Activated B cell treated with CpG ODN at 0.5 μM for 24 hours (primary cell): ENCODE measurements at regions not wholly inside any gene's neighbourhood (a gene's known extent, or its start where the extent isn't known, plus 50 kb on each side); places are given as distances from the start of the nearest gene placed in this dataset.

ENCODE experiments used
- ATAC-seq: fragments of 200-7000 bp; cut with Tn5 transposase; one replicate; pipeline ENCODE4 v1.10.0; 2021; ENCODE audit warnings: low read depth, mild to moderate bottlenecking, moderate library complexity
- CTCF ChIA-PET: fragments of 350-600 bp; sonication (Branson Sonifier 250); formaldehyde crosslinking; loops from one replicate; lab custom pipeline; 2021; ENCODE audit warnings: antibody characterized with exemption; lab: Charles Lee
- POLR2A ChIA-PET: fragments of 350-600 bp; sonication (Branson Sonifier 250); formaldehyde crosslinking; loops from one replicate; lab custom pipeline; 2021; ENCODE audit warnings: antibody characterized with exemption; lab: Charles Lee
- DNase-seq: peaks from one replicate; pipeline ENCODE4 v3.0.0; 2022
- H3K27ac Mint-ChIP-seq: one replicate; pipeline ENCODE4 v1.8.0; 2020; ENCODE audit warnings: mixed read lengths
- H3K27me3 Mint-ChIP-seq: one replicate; pipeline ENCODE4 v1.8.0; 2021; ENCODE audit warnings: mixed read lengths
- H3K36me3 Mint-ChIP-seq: one replicate; pipeline ENCODE4 v1.8.0; 2021; ENCODE audit warnings: low read depth, mixed read lengths
- H3K4me1 Mint-ChIP-seq: one replicate; pipeline ENCODE4 v1.8.0; 2021; ENCODE audit warnings: mixed read lengths
- H3K4me3 Mint-ChIP-seq: one replicate; pipeline ENCODE4 v1.8.0; 2020; ENCODE audit warnings: mild to moderate bottlenecking, mixed read lengths
- H3K9me3 Mint-ChIP-seq: one replicate; pipeline ENCODE4 v1.8.0; 2020; ENCODE audit warnings: mixed read lengths
- intact Hi-C: fragments of 100-400 bp; cut with micrococcal nuclease; formaldehyde crosslinking; loops from one replicate; pipeline ENCODE4 v1.15.1; 2024
- TF ChIP-seq, protein P1 (sequence below): fragments of 200-600 bp; IDR thresholded peaks from one replicate; pipeline ENCODE4 v1.8.0; 2022; ENCODE audit warnings: antibody characterized with exemption, mild to moderate bottlenecking

GRCh38 chr6:74579047-74579446 lies 626.8 kb downstream of the COL12A1 start:
- no peaks in the 10 kb centered on the region for H3K27me3 Mint-ChIP-seq
- H3K4me1 Mint-ChIP-seq, result no peaks in the 10 kb centered on the region
- H3K4me3 Mint-ChIP-seq, result no peak overlapping the region
- H3K36me3 Mint-ChIP-seq, result no peaks in the 10 kb centered on the region
- ChIA-PET CTCF (no interaction called here), POLR2A (no interaction called here)
- intact Hi-C loops, result loop anchor here (10.0 kb wide), 1 partner anchor 724 kb away; no protein-coding TSS in a partner anchor
- DNase-seq (no peak), ATAC-seq (no peak)
- TF ChIP-seq, protein P1, sequence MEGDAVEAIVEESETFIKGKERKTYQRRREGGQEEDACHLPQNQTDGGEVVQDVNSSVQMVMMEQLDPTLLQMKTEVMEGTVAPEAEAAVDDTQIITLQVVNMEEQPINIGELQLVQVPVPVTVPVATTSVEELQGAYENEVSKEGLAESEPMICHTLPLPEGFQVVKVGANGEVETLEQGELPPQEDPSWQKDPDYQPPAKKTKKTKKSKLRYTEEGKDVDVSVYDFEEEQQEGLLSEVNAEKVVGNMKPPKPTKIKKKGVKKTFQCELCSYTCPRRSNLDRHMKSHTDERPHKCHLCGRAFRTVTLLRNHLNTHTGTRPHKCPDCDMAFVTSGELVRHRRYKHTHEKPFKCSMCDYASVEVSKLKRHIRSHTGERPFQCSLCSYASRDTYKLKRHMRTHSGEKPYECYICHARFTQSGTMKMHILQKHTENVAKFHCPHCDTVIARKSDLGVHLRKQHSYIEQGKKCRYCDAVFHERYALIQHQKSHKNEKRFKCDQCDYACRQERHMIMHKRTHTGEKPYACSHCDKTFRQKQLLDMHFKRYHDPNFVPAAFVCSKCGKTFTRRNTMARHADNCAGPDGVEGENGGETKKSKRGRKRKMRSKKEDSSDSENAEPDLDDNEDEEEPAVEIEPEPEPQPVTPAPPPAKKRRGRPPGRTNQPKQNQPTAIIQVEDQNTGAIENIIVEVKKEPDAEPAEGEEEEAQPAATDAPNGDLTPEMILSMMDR, result no peak
- no peaks in the 10 kb centered on the region for H3K9me3 Mint-ChIP-seq
- H3K27ac Mint-ChIP-seq, result no peak overlapping the region

GRCh38 chr6:74578339-74578738 lies 627.5 kb downstream of the COL12A1 start:
- ATAC-seq (no peak), DNase-seq (no peak)
- TF ChIP-seq, protein P1, result no peak
- H3K36me3 Mint-ChIP-seq, result no peaks in the 10 kb centered on the region
- no peaks in the 10 kb centered on the region for H3K9me3 Mint-ChIP-seq
- intact Hi-C loops, result loop anchor here (10.0 kb wide), 1 partner anchor 724 kb away; no protein-coding TSS in a partner anchor
- H3K27ac Mint-ChIP-seq, result no peak overlapping the region
- H3K4me1 Mint-ChIP-seq, result no peaks in the 10 kb centered on the region
- ChIA-PET CTCF (no interaction called here), POLR2A (no interaction called here)
- H3K27me3 Mint-ChIP-seq, result no peaks in the 10 kb centered on the region
- H3K4me3 Mint-ChIP-seq, result no peak overlapping the region

DNA sequence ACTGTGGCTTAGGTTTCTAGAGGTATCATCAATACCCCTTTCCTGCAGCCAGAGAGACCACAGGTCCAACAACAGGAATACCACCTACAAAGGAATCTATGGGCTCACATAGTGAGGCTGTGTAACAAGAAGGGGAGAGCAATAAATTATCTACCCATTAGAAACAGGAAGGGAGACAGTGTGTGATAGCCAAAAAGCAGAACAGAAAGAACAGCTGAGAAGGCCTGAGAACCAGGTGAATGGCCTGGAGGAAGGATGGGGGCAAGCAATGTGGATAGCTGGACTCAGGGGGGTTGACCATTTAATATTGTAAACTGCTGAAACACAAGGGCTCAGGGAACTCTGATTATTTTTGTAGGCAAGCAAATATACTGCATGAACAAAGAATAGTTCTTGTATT lies 628.2 kb downstream of the COL12A1 start:
- Mint-ChIP-seq H3K36me3 (no peaks in the 10 kb centered on the region), H3K4me3 (no peak overlapping the region), H3K4me1 (no peaks in the 10 kb centered on the region), H3K27me3 (no peaks in the 10 kb centered on the region), H3K9me3 (no peaks in the 10 kb centered on the region), H3K27ac (no peak overlapping the region)
- POLR2A ChIA-PET, result no interaction called here
- CTCF ChIA-PET, result no interaction called here
- TF ChIP-seq, protein P1, result no peak
- no peak for ATAC-seq
- no peak for DNase-seq
- intact Hi-C loops, result loop anchor here (10.0 kb wide), 1 partner anchor 723 kb away; no protein-coding TSS in a partner anchor

GRCh38 chr6:74574794-74575193 lies 631.1 kb downstream of the COL12A1 start:
- ATAC-seq (no peak), DNase-seq (no peak)
- TF ChIP-seq, protein P1, result no peak
- POLR2A ChIA-PET, result no interaction called here
- no peak overlapping the region for H3K27ac Mint-ChIP-seq
- no peak overlapping the region for H3K4me3 Mint-ChIP-seq
- H3K27me3 Mint-ChIP-seq, result no peaks in the 10 kb centered on the region
- H3K36me3 Mint-ChIP-seq, result no peaks in the 10 kb centered on the region
- no peaks in the 10 kb centered on the region for H3K9me3 Mint-ChIP-seq
- H3K4me1 Mint-ChIP-seq, result no peaks in the 10 kb centered on the region
- intact Hi-C loops, result loop anchor here (1.0 to 10.0 kb wide), 3 partner anchors 634 to 835 kb away; no protein-coding TSS in a partner anchor
- CTCF ChIA-PET, result interaction anchor here (2.0 kb wide), 1 partner anchor 836 kb away, joined by 7 read pairs; no protein-coding TSS in a partner anchor

- Mint-ChIP-seq H3K4me1 (no peaks in the 10 kb centered on the region), H3K4me3 (no peak overlapping the region), H3K9me3 (no peaks in the 10 kb centered on the region), H3K27me3 (no peaks in the 10 kb centered on the region), H3K36me3 (no peaks in the 10 kb centered on the region), H3K27ac (no peak overlapping the region)
- no peak for ATAC-seq
- TF ChIP-seq, protein P1, result no peak
- intact Hi-C loops, result loop anchor here (2.0 to 10.0 kb wide), 2 partner anchors 635 to 719 kb away; no protein-coding TSS in a partner anchor
- no peak for DNase-seq
- ChIA-PET CTCF (no interaction called here), POLR2A (no interaction called here)
These were observed 632.2 kb downstream of the COL12A1 start for GRCh38 chr6:74573613-74574012.
